Left kidney (tissue), 1 donor: ENCODE measurements at regions not wholly inside any gene's neighbourhood (a gene's known extent, or its start where the extent isn't known, plus 50 kb on each side); places are given as distances from the start of the nearest gene placed in this dataset.

Source experiments
- DNase-seq: peaks from one replicate; pipeline ENCODE4 v3.0.0-alpha.2; 2013

GRCh38 chr14:71638523-71639196, 293.6 kb upstream of the RGS6 start:
- DNase-seq = no peak

GRCh38 chr14:71642715-71643114, 289.5 kb upstream of the RGS6 start:
- DNase-seq = no peak

- no peak for DNase-seq
Observed at GRCh38 chr14:71645656-71646055, 286.6 kb upstream of the RGS6 start.

- no peak for DNase-seq
Observed at GRCh38 chr14:71646518-71646917, 285.7 kb upstream of the RGS6 start.

GRCh38 chr14:71647086-71647784, 285.0 kb upstream of the RGS6 start:
- DNase-seq = peak; percentile 59

- DNase-seq = no peak
Observed at GRCh38 chr14:71648725-71649124, 283.5 kb upstream of the RGS6 start.

- no peak for DNase-seq
Observed at GRCh38 chr14:71650187-71650755, 282.0 kb upstream of the RGS6 start.

GRCh38 chr14:71651228-71651627, 281.0 kb upstream of the RGS6 start:
- DNase-seq = peak; percentile 58

- no peak for DNase-seq
Observed at GRCh38 chr14:71652368-71652767, 279.9 kb upstream of the RGS6 start.

- DNase-seq = no peak
Observed at GRCh38 chr14:71654810-71655209, 277.4 kb upstream of the RGS6 start.

GRCh38 chr14:71658261-71658860, 273.9 kb upstream of the RGS6 start:
- DNase-seq = no peak

- no peak for DNase-seq
Observed at GRCh38 chr14:71659159-71659558, 273.1 kb upstream of the RGS6 start.

- no peak for DNase-seq
Observed at GRCh38 chr14:71661441-71661840, 270.8 kb upstream of the RGS6 start.

GRCh38 chr14:71662291-71662790, 269.9 kb upstream of the RGS6 start:
- DNase-seq = no peak

GRCh38 chr14:71665157-71665556, 267.1 kb upstream of the RGS6 start:
- no peak for DNase-seq

- no peak for DNase-seq
Observed at GRCh38 chr14:71665781-71666180, 266.4 kb upstream of the RGS6 start.

- no peak for DNase-seq
Observed at GRCh38 chr14:71666571-71667145, 265.6 kb upstream of the RGS6 start.

- DNase-seq = no peak
Observed at GRCh38 chr14:71668186-71668912, 263.9 kb upstream of the RGS6 start.

- DNase-seq = no peak
Observed at GRCh38 chr14:71672596-71672995, 259.6 kb upstream of the RGS6 start.

GRCh38 chr14:71675126-71675899, 256.9 kb upstream of the RGS6 start:
- DNase-seq = no peak

GRCh38 chr14:71675900-71676287, 256.3 kb upstream of the RGS6 start:
- no peak for DNase-seq
